Activated CD4-positive, alpha-beta T cell treated with anti-CD3 and anti-CD28 coated beads, Interleukin-2, amount 10 ng/mL, durations not matched to agents 7 days and 5 days (primary cell): ENCODE measurements at regions not wholly inside any gene's neighbourhood (a gene's known extent, or its start where the extent isn't known, plus 50 kb on each side); places are given as distances from the start of the nearest gene placed in this dataset.

Experiments used
- CTCF ChIA-PET: fragments of 350-600 bp; sonication (Branson Sonifier 250); formaldehyde crosslinking; loops from one replicate; lab custom pipeline; 2021; ENCODE audit warnings: antibody characterized with exemption; lab: Charles Lee
- POLR2A ChIA-PET: fragments of 350-600 bp; sonication (Branson Sonifier 250); formaldehyde crosslinking; loops from one replicate; lab custom pipeline; 2021; ENCODE audit warnings: antibody characterized with exemption; lab: Charles Lee
- DNase-seq: peaks from one replicate; pipeline ENCODE4 v3.0.0-alpha.2; 2020
- H3K27ac Mint-ChIP-seq: one replicate; pipeline ENCODE4 v1.8.0; 2021; ENCODE audit warnings: mild to moderate bottlenecking, moderate library complexity, mixed read lengths
- H3K27me3 Mint-ChIP-seq: one replicate; pipeline ENCODE4 v1.8.0; 2021; ENCODE audit warnings: mixed read lengths
- H3K36me3 Mint-ChIP-seq: one replicate; pipeline ENCODE4 v1.8.0; 2021; ENCODE audit warnings: low read depth, mixed read lengths
- H3K4me1 Mint-ChIP-seq: one replicate; pipeline ENCODE4 v1.8.0; 2021; ENCODE audit warnings: mixed read lengths
- H3K4me3 Mint-ChIP-seq: one replicate; pipeline ENCODE4 v1.8.0; 2021; ENCODE audit warnings: mild to moderate bottlenecking, moderate library complexity, mixed read lengths
- H3K9me3 Mint-ChIP-seq: one replicate; pipeline ENCODE4 v1.8.0; 2021; ENCODE audit warnings: mixed read lengths

GRCh38 chr4:178681871-178682270 is 1239.6 kb upstream of the AGA start:
- no peak for DNase-seq
- H3K9me3 Mint-ChIP-seq: peaks cover 5% of the 10 kb centered on the region
- H3K4me1 Mint-ChIP-seq: no peaks in the 10 kb centered on the region
- no peaks in the 10 kb centered on the region for H3K36me3 Mint-ChIP-seq
- H3K27ac Mint-ChIP-seq: no peak overlapping the region
- no peak overlapping the region for H3K4me3 Mint-ChIP-seq
- ChIA-PET CTCF (no interaction called here), POLR2A (no interaction called here)
- H3K27me3 Mint-ChIP-seq: no peaks in the 10 kb centered on the region

- CTCF ChIA-PET: interaction anchor here (0.6 kb wide), 1 partner anchor 250 kb away, joined by 3 read pairs; no protein-coding TSS in a partner anchor
- H3K36me3 Mint-ChIP-seq: no peaks in the 10 kb centered on the region
- no peak overlapping the region for H3K27ac Mint-ChIP-seq
- peaks cover 3% of the 10 kb centered on the region for H3K9me3 Mint-ChIP-seq
- no peak overlapping the region for H3K4me3 Mint-ChIP-seq
- POLR2A ChIA-PET: no interaction called here
- no peaks in the 10 kb centered on the region for H3K4me1 Mint-ChIP-seq
- no peak for DNase-seq
- no peaks in the 10 kb centered on the region for H3K27me3 Mint-ChIP-seq
Measured at GRCh38 chr4:178689926-178690325, 1247.7 kb upstream of the AGA start.

GRCh38 chr4:178693816-178694215 is 1251.6 kb upstream of the AGA start:
- Mint-ChIP-seq H3K27ac (no peak overlapping the region), H3K27me3 (no peaks in the 10 kb centered on the region), H3K36me3 (no peaks in the 10 kb centered on the region), H3K4me3 (no peak overlapping the region), H3K4me1 (no peaks in the 10 kb centered on the region), H3K9me3 (peaks cover 2% of the 10 kb centered on the region)
- ChIA-PET POLR2A (no interaction called here), CTCF (no interaction called here)
- no peak for DNase-seq

GRCh38 chr4:178696515-178696914 is 1254.3 kb upstream of the AGA start:
- H3K36me3 Mint-ChIP-seq: no peaks in the 10 kb centered on the region
- POLR2A ChIA-PET: no interaction called here
- no peak for DNase-seq
- H3K27me3 Mint-ChIP-seq: no peaks in the 10 kb centered on the region
- H3K4me3 Mint-ChIP-seq: no peak overlapping the region
- H3K4me1 Mint-ChIP-seq: no peaks in the 10 kb centered on the region
- CTCF ChIA-PET: no interaction called here
- no peak overlapping the region for H3K27ac Mint-ChIP-seq
- H3K9me3 Mint-ChIP-seq: peaks cover 5% of the 10 kb centered on the region

GRCh38 chr4:178712486-178712885 is 1270.2 kb upstream of the AGA start:
- CTCF ChIA-PET: no interaction called here
- POLR2A ChIA-PET: no interaction called here
- H3K27ac Mint-ChIP-seq: no peak overlapping the region
- H3K27me3 Mint-ChIP-seq: no peaks in the 10 kb centered on the region
- H3K9me3 Mint-ChIP-seq: peaks cover 6% of the 10 kb centered on the region
- no peaks in the 10 kb centered on the region for H3K36me3 Mint-ChIP-seq
- no peak for DNase-seq
- H3K4me1 Mint-ChIP-seq: no peaks in the 10 kb centered on the region
- H3K4me3 Mint-ChIP-seq: no peak overlapping the region

- no peaks in the 10 kb centered on the region for H3K4me1 Mint-ChIP-seq
- H3K27ac Mint-ChIP-seq: no peak overlapping the region
- H3K9me3 Mint-ChIP-seq: no peaks in the 10 kb centered on the region
- ChIA-PET CTCF (no interaction called here), POLR2A (no interaction called here)
- no peak overlapping the region for H3K4me3 Mint-ChIP-seq
- no peaks in the 10 kb centered on the region for H3K36me3 Mint-ChIP-seq
- H3K27me3 Mint-ChIP-seq: no peaks in the 10 kb centered on the region
- DNase-seq: no peak
Measured at GRCh38 chr4:178738026-178738425, 1295.8 kb upstream of the AGA start.

- POLR2A ChIA-PET: no interaction called here
- H3K9me3 Mint-ChIP-seq: peaks cover 2% of the 10 kb centered on the region
- H3K36me3 Mint-ChIP-seq: no peaks in the 10 kb centered on the region
- no peaks in the 10 kb centered on the region for H3K27me3 Mint-ChIP-seq
- H3K27ac Mint-ChIP-seq: no peak overlapping the region
- DNase-seq: no peak
- no peaks in the 10 kb centered on the region for H3K4me1 Mint-ChIP-seq
- H3K4me3 Mint-ChIP-seq: no peak overlapping the region
- CTCF ChIA-PET: no interaction called here
Measured at GRCh38 chr4:178745203-178745602, 1303.0 kb upstream of the AGA start.

GRCh38 chr4:178752954-178753525 is 1310.8 kb upstream of the AGA start:
- ChIA-PET CTCF (interaction anchor here (0.5 kb wide), 1 partner anchor 172 kb away, joined by 4 read pairs; no protein-coding TSS in a partner anchor), POLR2A (no interaction called here)
- no peaks in the 10 kb centered on the region for H3K4me1 Mint-ChIP-seq
- no peaks in the 10 kb centered on the region for H3K36me3 Mint-ChIP-seq
- H3K27me3 Mint-ChIP-seq: no peaks in the 10 kb centered on the region
- no peaks in the 10 kb centered on the region for H3K9me3 Mint-ChIP-seq
- H3K27ac Mint-ChIP-seq: no peak overlapping the region
- H3K4me3 Mint-ChIP-seq: no peak overlapping the region
- no peak for DNase-seq

- H3K9me3 Mint-ChIP-seq: no peaks in the 10 kb centered on the region
- ChIA-PET CTCF (no interaction called here), POLR2A (no interaction called here)
- H3K27ac Mint-ChIP-seq: no peak overlapping the region
- DNase-seq: no peak
- H3K4me3 Mint-ChIP-seq: no peak overlapping the region
- no peaks in the 10 kb centered on the region for H3K4me1 Mint-ChIP-seq
- H3K27me3 Mint-ChIP-seq: no peaks in the 10 kb centered on the region
- H3K36me3 Mint-ChIP-seq: no peaks in the 10 kb centered on the region
Measured at GRCh38 chr4:178778496-178778895, 1336.3 kb upstream of the AGA start.

- DNase-seq: no peak
Measured at GRCh38 chr4:178781779-178782178, 1339.5 kb upstream of the AGA start.

GRCh38 chr4:178784491-178784890 is 1342.3 kb upstream of the AGA start:
- CTCF ChIA-PET: no interaction called here

More at GRCh38 chr4:178781779-178782178, 1339.5 kb upstream of the AGA start:
- H3K4me1 Mint-ChIP-seq: no peaks in the 10 kb centered on the region
- H3K27me3 Mint-ChIP-seq: no peaks in the 10 kb centered on the region
- ChIA-PET POLR2A (no interaction called here), CTCF (no interaction called here)
- no peaks in the 10 kb centered on the region for H3K36me3 Mint-ChIP-seq
- no peak overlapping the region for H3K27ac Mint-ChIP-seq
- H3K4me3 Mint-ChIP-seq: no peak overlapping the region
- H3K9me3 Mint-ChIP-seq: no peaks in the 10 kb centered on the region

GRCh38 chr4:178789279-178789678 is 1347.0 kb upstream of the AGA start:
- Mint-ChIP-seq H3K9me3 (peaks cover 2% of the 10 kb centered on the region), H3K27me3 (no peaks in the 10 kb centered on the region), H3K36me3 (no peaks in the 10 kb centered on the region), H3K27ac (no peak overlapping the region), H3K4me3 (no peak overlapping the region), H3K4me1 (no peaks in the 10 kb centered on the region)
- POLR2A ChIA-PET: no interaction called here
- DNase-seq: no peak
- CTCF ChIA-PET: interaction anchor here (0.6 to 0.7 kb wide), 3 partner anchors 105 to 748 kb away, joined by 3 to 4 read pairs (median 3); no protein-coding TSS in a partner anchor

More at GRCh38 chr4:178784491-178784890, 1342.3 kb upstream of the AGA start:
- H3K4me1 Mint-ChIP-seq: no peaks in the 10 kb centered on the region
- POLR2A ChIA-PET: no interaction called here
- H3K36me3 Mint-ChIP-seq: no peaks in the 10 kb centered on the region
- no peak overlapping the region for H3K4me3 Mint-ChIP-seq
- H3K27ac Mint-ChIP-seq: no peak overlapping the region
- no peaks in the 10 kb centered on the region for H3K27me3 Mint-ChIP-seq
- no peak for DNase-seq
- no peaks in the 10 kb centered on the region for H3K9me3 Mint-ChIP-seq

- H3K9me3 Mint-ChIP-seq: no peaks in the 10 kb centered on the region
- CTCF ChIA-PET: no interaction called here
Measured at GRCh38 chr4:178799204-178799603, 1357.0 kb upstream of the AGA start.

GRCh38 chr4:178808106-178808505 is 1365.9 kb upstream of the AGA start:
- H3K27me3 Mint-ChIP-seq: no peaks in the 10 kb centered on the region
- CTCF ChIA-PET: no interaction called here
- DNase-seq: no peak
- no peak overlapping the region for H3K27ac Mint-ChIP-seq
- no peaks in the 10 kb centered on the region for H3K9me3 Mint-ChIP-seq
- no peaks in the 10 kb centered on the region for H3K36me3 Mint-ChIP-seq
- no peak overlapping the region for H3K4me3 Mint-ChIP-seq
- POLR2A ChIA-PET: no interaction called here
- H3K4me1 Mint-ChIP-seq: no peaks in the 10 kb centered on the region

More at GRCh38 chr4:178799204-178799603, 1357.0 kb upstream of the AGA start:
- H3K27me3 Mint-ChIP-seq: no peaks in the 10 kb centered on the region
- POLR2A ChIA-PET: no interaction called here
- H3K4me1 Mint-ChIP-seq: no peaks in the 10 kb centered on the region
- H3K4me3 Mint-ChIP-seq: no peak overlapping the region
- no peak overlapping the region for H3K27ac Mint-ChIP-seq
- DNase-seq: no peak
- H3K36me3 Mint-ChIP-seq: no peaks in the 10 kb centered on the region
